Muscle layer of duodenum (tissue), 2 donors: ENCODE measurements at regions not wholly inside any gene's neighbourhood (a gene's known extent, or its start where the extent isn't known, plus 50 kb on each side); places are given as distances from the start of the nearest gene placed in this dataset.
"Not testable (repeated sequence)": the region's sequence is repeated elsewhere in the genome, so short reads cannot be mapped to it uniquely, and the experiment has no call there.

ENCODE experiments used
- H3K27ac ChIP-seq: one replicate; pipeline ENCODE4 v1.7.0; 2013; ENCODE audit warnings: mild to moderate bottlenecking, low read length
- H3K27me3 ChIP-seq: one replicate; pipeline ENCODE4 v1.7.0; 2013; ENCODE audit warnings: low read depth, mild to moderate bottlenecking, control low read depth, low read length
- H3K36me3 ChIP-seq, 2 donors: one replicate each; pipeline ENCODE4 v1.7.0; 2013; ENCODE audit warnings: low read length in 2 of 2, control low read depth in 1 of 2, mild to moderate bottlenecking in 1 of 2; ENCODE audit not compliant: insufficient read depth in 2 of 2, control insufficient read depth in 1 of 2
- H3K4me1 ChIP-seq, 2 donors: one replicate each; pipeline ENCODE4 v1.7.0; 2013; ENCODE audit warnings: low read length in 2 of 2, mild to moderate bottlenecking in 2 of 2, control low read depth in 1 of 2, moderate library complexity in 1 of 2; ENCODE audit not compliant: insufficient read depth in 2 of 2, control insufficient read depth in 1 of 2
- H3K4me3 ChIP-seq, 2 donors: one replicate each; pipeline ENCODE4 v1.7.0; 2013; ENCODE audit warnings: low read length in 2 of 2, low read depth in 1 of 2, mild to moderate bottlenecking in 1 of 2
- H3K9me3 ChIP-seq, 2 donors: one replicate each; pipeline ENCODE4 v1.7.0; 2013; ENCODE audit warnings: low read length in 2 of 2, control low read depth in 1 of 2, mild to moderate bottlenecking in 1 of 2; ENCODE audit not compliant: control insufficient read depth in 1 of 2
- donor health status: healthy.

- H3K27me3 ChIP-seq, H3K4me3 ChIP-seq, H3K4me1 ChIP-seq, H3K27ac ChIP-seq, H3K36me3 ChIP-seq, H3K9me3 ChIP-seq: not testable (repeated sequence)
Measured at GRCh38 chr4:118505491-118505890, 152.7 kb upstream of the PRSS12 start.

- not testable (repeated sequence) for H3K27ac ChIP-seq, H3K9me3 ChIP-seq, H3K4me1 ChIP-seq, H3K27me3 ChIP-seq, H3K4me3 ChIP-seq, H3K36me3 ChIP-seq
Measured at GRCh38 chr4:118512870-118513269, 160.1 kb upstream of the PRSS12 start.

- H3K27me3 ChIP-seq, H3K36me3 ChIP-seq: not testable (repeated sequence)
Measured at GRCh38 chr4:118514332-118514731, 161.5 kb upstream of the PRSS12 start.

GRCh38 chr4:118516107-118516506 lies 163.3 kb upstream of the PRSS12 start:
- not testable (repeated sequence) for H3K27me3 ChIP-seq, H3K9me3 ChIP-seq, H3K4me3 ChIP-seq, H3K4me1 ChIP-seq, H3K36me3 ChIP-seq, H3K27ac ChIP-seq

More at GRCh38 chr4:118514332-118514731, 161.5 kb upstream of the PRSS12 start:
- H3K4me1 ChIP-seq, H3K27ac ChIP-seq, H3K4me3 ChIP-seq, H3K9me3 ChIP-seq: not testable (repeated sequence)

- not testable (repeated sequence) for H3K4me3 ChIP-seq, H3K27me3 ChIP-seq, H3K4me1 ChIP-seq, H3K36me3 ChIP-seq, H3K27ac ChIP-seq, H3K9me3 ChIP-seq
Measured at GRCh38 chr4:118530107-118530506, 155.1 kb upstream of the METTL14 start.

GRCh38 chr4:118531947-118532346 lies 153.2 kb upstream of the METTL14 start:
- not testable (repeated sequence) for H3K27ac ChIP-seq, H3K9me3 ChIP-seq, H3K4me3 ChIP-seq, H3K4me1 ChIP-seq, H3K36me3 ChIP-seq, H3K27me3 ChIP-seq

GRCh38 chr4:118535788-118536187 lies 149.4 kb upstream of the METTL14 start:
- not testable (repeated sequence) for H3K27ac ChIP-seq, H3K4me1 ChIP-seq, H3K9me3 ChIP-seq, H3K27me3 ChIP-seq, H3K36me3 ChIP-seq, H3K4me3 ChIP-seq

- not testable (repeated sequence) for H3K4me1 ChIP-seq, H3K36me3 ChIP-seq, H3K4me3 ChIP-seq, H3K9me3 ChIP-seq, H3K27ac ChIP-seq, H3K27me3 ChIP-seq
Measured at GRCh38 chr4:118539412-118540077, 145.6 kb upstream of the METTL14 start.

GRCh38 chr4:118556576-118556975 lies 128.6 kb upstream of the METTL14 start:
- not testable (repeated sequence) for H3K4me3 ChIP-seq, H3K4me1 ChIP-seq, H3K27me3 ChIP-seq, H3K9me3 ChIP-seq, H3K36me3 ChIP-seq, H3K27ac ChIP-seq

- Histone ChIP-seq H3K27me3 (no peaks in the 10 kb centered on the region), H3K9me3 (no peaks in the 10 kb centered on the region), H3K4me3 (no peak overlapping the region), H3K27ac (no peak overlapping the region), H3K4me1 (no peaks in the 10 kb centered on the region), H3K36me3 (no peaks in the 10 kb centered on the region)
Measured at GRCh38 chr4:118557298-118557851, 127.8 kb upstream of the METTL14 start.

- not testable (repeated sequence) for H3K4me1 ChIP-seq, H3K9me3 ChIP-seq, H3K4me3 ChIP-seq, H3K27ac ChIP-seq, H3K36me3 ChIP-seq, H3K27me3 ChIP-seq
Measured at GRCh38 chr4:118558188-118558587, 127.0 kb upstream of the METTL14 start.

GRCh38 chr4:118561559-118561958 lies 123.6 kb upstream of the METTL14 start:
- not testable (repeated sequence) for H3K9me3 ChIP-seq, H3K36me3 ChIP-seq, H3K4me3 ChIP-seq, H3K27ac ChIP-seq, H3K4me1 ChIP-seq, H3K27me3 ChIP-seq
